Gastrocnemius medialis (tissue), 4 donors: ENCODE measurements at regions not wholly inside any gene's neighbourhood (a gene's known extent, or its start where the extent isn't known, plus 50 kb on each side); places are given as distances from the start of the nearest gene placed in this dataset.

ENCODE experiments used
- CTCF ChIP-seq, 5 experiments: fragments of 450-650 bp in 3 of 5; fragments of 200-600 bp in 2 of 5; sonication (generic) in 2 of 5; IDR thresholded peaks in 4 of 5; conservative IDR thresholded peaks in 1 of 5; 1 replicate in 4 of 5; 2 replicates in 1 of 5; pipeline ENCODE4 v1.5.1; 2016 to 2019; ENCODE audit warnings: antibody characterized with exemption in 5 of 5, mild to moderate bottlenecking in 3 of 5, moderate library complexity in 3 of 5
- POLR2A ChIP-seq, 2 donors: fragments of 450-650 bp; IDR thresholded peaks; one replicate each; pipeline ENCODE4 v1.6.1; 2017; ENCODE audit warnings: antibody characterized with exemption in 2 of 2, mild to moderate bottlenecking in 2 of 2, moderate library complexity in 2 of 2

GRCh38 chr13:97165502-97166425 is 56.4 kb upstream of the MBNL2 start:
- TF ChIP-seq CTCF (IDR thresholded peaks at IDR 0.05 in 4 of 5, conservative IDR thresholded peaks at IDR 0.05 in 1 of 5) (no peak), POLR2A (IDR thresholded peaks at IDR 0.05) (no peak)
